Immature natural killer cell (primary cell): ENCODE measurements at regions not wholly inside any gene's neighbourhood (a gene's known extent, or its start where the extent isn't known, plus 50 kb on each side); places are given as distances from the start of the nearest gene placed in this dataset.

Source experiments
- DNase-seq, 3 donors: peaks; one replicate each; pipeline ENCODE4 v3.0.0; 2022; ENCODE audit warnings: mixed read lengths in 1 of 3
- H3K27ac Mint-ChIP-seq, 6 donors: one replicate each; pipeline ENCODE4 v1.8.0; 2020; ENCODE audit warnings: mixed read lengths in 6 of 6, mild to moderate bottlenecking in 5 of 6, inconsistent platforms in 4 of 6, moderate library complexity in 3 of 6
- H3K27me3 Mint-ChIP-seq, 3 donors: one replicate each; pipeline ENCODE4 v1.8.0; 2020 to 2021; ENCODE audit warnings: low read depth in 3 of 3, mild to moderate bottlenecking in 3 of 3, mixed read lengths in 3 of 3, moderate library complexity in 3 of 3, inconsistent platforms in 1 of 3
- H3K36me3 Mint-ChIP-seq, 3 donors: one replicate each; pipeline ENCODE4 v1.8.0; 2020; ENCODE audit warnings: mixed read lengths in 3 of 3, inconsistent platforms in 2 of 3, mild to moderate bottlenecking in 2 of 3
- H3K4me1 Mint-ChIP-seq, 2 donors: one replicate each; pipeline ENCODE4 v1.8.0; 2020; ENCODE audit warnings: inconsistent platforms in 2 of 2, mild to moderate bottlenecking in 2 of 2, mixed read lengths in 2 of 2, moderate library complexity in 1 of 2
- H3K4me3 Mint-ChIP-seq, 5 donors: one replicate each; pipeline ENCODE4 v1.8.0; 2020; ENCODE audit warnings: mild to moderate bottlenecking in 5 of 5, mixed read lengths in 5 of 5, inconsistent platforms in 3 of 5, moderate library complexity in 3 of 5
- H3K9me3 Mint-ChIP-seq, 6 donors: one replicate each; pipeline ENCODE4 v1.8.0; 2020; ENCODE audit warnings: mild to moderate bottlenecking in 6 of 6, mixed read lengths in 6 of 6, inconsistent platforms in 4 of 6, moderate library complexity in 3 of 6

GRCh38 chr7:46207931-46208634, 287.0 kb upstream of the IGFBP3 start:
- Mint-ChIP-seq H3K27me3 (peaks cover 2 to 4% (median 3%) of the 10 kb centered on the region in 3 donors), H3K9me3 (peaks cover 0 to 5% (median 3%) of the 10 kb centered on the region in 6 donors), H3K4me3 (no peak overlapping the region), H3K4me1 (no peaks in the 10 kb centered on the region), H3K27ac (no peak overlapping the region), H3K36me3 (no peaks in the 10 kb centered on the region)
- DNase-seq = no peak

- Mint-ChIP-seq H3K27me3 (peaks cover 2 to 3% (median 2%) of the 10 kb centered on the region in 3 donors), H3K4me3 (no peak overlapping the region)
Measured at GRCh38 chr7:46206476-46207060, 285.5 kb upstream of the IGFBP3 start.

GRCh38 chr7:46205478-46205877, 284.4 kb upstream of the IGFBP3 start:
- Mint-ChIP-seq H3K4me1 (no peaks in the 10 kb centered on the region), H3K27me3 (peaks cover 2 to 3% (median 2%) of the 10 kb centered on the region in 3 donors), H3K36me3 (no peaks in the 10 kb centered on the region), H3K9me3 (peaks cover 0 to 5% (median 3%) of the 10 kb centered on the region in 6 donors), H3K27ac (no peak overlapping the region), H3K4me3 (no peak overlapping the region)
- DNase-seq = no peak

More at GRCh38 chr7:46206476-46207060, 285.5 kb upstream of the IGFBP3 start:
- H3K4me1 Mint-ChIP-seq = no peaks in the 10 kb centered on the region
- DNase-seq = no peak
- no peaks in the 10 kb centered on the region for H3K36me3 Mint-ChIP-seq
- H3K27ac Mint-ChIP-seq = no peak overlapping the region
- H3K9me3 Mint-ChIP-seq = peaks cover 0 to 5% (median 3%) of the 10 kb centered on the region in 6 donors

- H3K27me3 Mint-ChIP-seq = peaks cover 2 to 3% (median 2%) of the 10 kb centered on the region in 3 donors
- no peaks in the 10 kb centered on the region for H3K4me1 Mint-ChIP-seq
- peaks cover 0 to 6% (median 3%) of the 10 kb centered on the region in 6 donors for H3K9me3 Mint-ChIP-seq
- no peak overlapping the region for H3K4me3 Mint-ChIP-seq
- no peaks in the 10 kb centered on the region for H3K36me3 Mint-ChIP-seq
- H3K27ac Mint-ChIP-seq = no peak overlapping the region
- no peak for DNase-seq
Measured at GRCh38 chr7:46203926-46204325, 282.9 kb upstream of the IGFBP3 start.

- no peaks in the 10 kb centered on the region for H3K4me1 Mint-ChIP-seq
- no peak for DNase-seq
- H3K36me3 Mint-ChIP-seq = no peaks in the 10 kb centered on the region
- peaks cover under 1 to 2% (median 1%) of the 10 kb centered on the region in 3 donors for H3K27me3 Mint-ChIP-seq
- H3K9me3 Mint-ChIP-seq = peaks cover 0 to 5% (median 4%) of the 10 kb centered on the region in 6 donors
- no peak overlapping the region for H3K4me3 Mint-ChIP-seq
- H3K27ac Mint-ChIP-seq = no peak overlapping the region
Measured at GRCh38 chr7:46202379-46202778, 281.3 kb upstream of the IGFBP3 start.

- peaks cover 0 to 2% (median 1%) of the 10 kb centered on the region in 3 donors for H3K27me3 Mint-ChIP-seq
- DNase-seq = no peak
- H3K4me1 Mint-ChIP-seq = no peaks in the 10 kb centered on the region
- H3K4me3 Mint-ChIP-seq = no peak overlapping the region
- H3K9me3 Mint-ChIP-seq = peaks cover 0 to 5% (median 4%) of the 10 kb centered on the region in 6 donors
- H3K36me3 Mint-ChIP-seq = no peaks in the 10 kb centered on the region
- H3K27ac Mint-ChIP-seq = no peak overlapping the region
Measured at GRCh38 chr7:46201961-46202360, 280.9 kb upstream of the IGFBP3 start.

- peaks cover 0 to 8% (median 1%) of the 10 kb centered on the region in 6 donors for H3K9me3 Mint-ChIP-seq
- no peak for DNase-seq
- peaks cover 0 to 2% (median 0%) of the 10 kb centered on the region in 3 donors for H3K27me3 Mint-ChIP-seq
- no peak overlapping the region for H3K27ac Mint-ChIP-seq
- no peaks in the 10 kb centered on the region for H3K4me1 Mint-ChIP-seq
- H3K36me3 Mint-ChIP-seq = no peaks in the 10 kb centered on the region
- no peak overlapping the region for H3K4me3 Mint-ChIP-seq
Measured at GRCh38 chr7:46198701-46199100, 277.6 kb upstream of the IGFBP3 start.

- Mint-ChIP-seq H3K27me3 (peaks cover 0 to 2% (median 0%) of the 10 kb centered on the region in 3 donors), H3K27ac (no peak overlapping the region), H3K9me3 (peaks cover 0 to 8% (median 1%) of the 10 kb centered on the region in 6 donors), H3K36me3 (no peaks in the 10 kb centered on the region), H3K4me3 (no peak overlapping the region), H3K4me1 (no peaks in the 10 kb centered on the region)
- DNase-seq = no peak
Measured at GRCh38 chr7:46197785-46198540, 276.9 kb upstream of the IGFBP3 start.

GRCh38 chr7:46195934-46196333, 274.9 kb upstream of the IGFBP3 start:
- peaks cover 0 to 14% (median 1%) of the 10 kb centered on the region in 6 donors for H3K9me3 Mint-ChIP-seq
- H3K4me3 Mint-ChIP-seq = no peak overlapping the region
- peaks cover 0 to 2% (median 0%) of the 10 kb centered on the region in 3 donors for H3K27me3 Mint-ChIP-seq
- DNase-seq = no peak
- no peak overlapping the region for H3K27ac Mint-ChIP-seq
- H3K36me3 Mint-ChIP-seq = no peaks in the 10 kb centered on the region
- no peaks in the 10 kb centered on the region for H3K4me1 Mint-ChIP-seq

GRCh38 chr7:46192271-46192670, 271.2 kb upstream of the IGFBP3 start:
- H3K4me1 Mint-ChIP-seq = no peaks in the 10 kb centered on the region
- no peak overlapping the region for H3K4me3 Mint-ChIP-seq
- no peak for DNase-seq
- H3K36me3 Mint-ChIP-seq = no peaks in the 10 kb centered on the region
- peaks cover 0 to 2% (median 0%) of the 10 kb centered on the region in 3 donors for H3K27me3 Mint-ChIP-seq
- H3K9me3 Mint-ChIP-seq = peaks cover 0 to 14% (median 0%) of the 10 kb centered on the region in 6 donors
- no peak overlapping the region for H3K27ac Mint-ChIP-seq

- no peaks in the 10 kb centered on the region for H3K4me1 Mint-ChIP-seq
- no peak overlapping the region for H3K27ac Mint-ChIP-seq
- peaks cover 0 to 14% (median 0%) of the 10 kb centered on the region in 6 donors for H3K9me3 Mint-ChIP-seq
- no peaks in the 10 kb centered on the region for H3K36me3 Mint-ChIP-seq
- peaks cover 0 to 2% (median 0%) of the 10 kb centered on the region in 3 donors for H3K27me3 Mint-ChIP-seq
- DNase-seq = no peak
- H3K4me3 Mint-ChIP-seq = no peak overlapping the region
Measured at GRCh38 chr7:46191776-46192175, 270.7 kb upstream of the IGFBP3 start.

- no peak overlapping the region for H3K27ac Mint-ChIP-seq
- H3K9me3 Mint-ChIP-seq = peaks cover 0 to 14% (median 0%) of the 10 kb centered on the region in 6 donors
- no peak for DNase-seq
- no peaks in the 10 kb centered on the region for H3K4me1 Mint-ChIP-seq
- H3K27me3 Mint-ChIP-seq = peaks cover 0 to 2% (median 0%) of the 10 kb centered on the region in 3 donors
- H3K4me3 Mint-ChIP-seq = no peak overlapping the region
- H3K36me3 Mint-ChIP-seq = no peaks in the 10 kb centered on the region
Measured at GRCh38 chr7:46191296-46191695, 270.2 kb upstream of the IGFBP3 start.

GRCh38 chr7:46189255-46189790, 268.3 kb upstream of the IGFBP3 start:
- Mint-ChIP-seq H3K4me1 (no peaks in the 10 kb centered on the region), H3K27me3 (no peaks in the 10 kb centered on the region), H3K36me3 (no peaks in the 10 kb centered on the region), H3K9me3 (peaks cover 0 to 8% (median under 1%) of the 10 kb centered on the region in 6 donors), H3K4me3 (no peak overlapping the region), H3K27ac (no peak overlapping the region)
- no peak for DNase-seq

- Mint-ChIP-seq H3K27ac (no peak overlapping the region), H3K27me3 (no peaks in the 10 kb centered on the region), H3K36me3 (no peaks in the 10 kb centered on the region), H3K4me1 (no peaks in the 10 kb centered on the region), H3K4me3 (no peak overlapping the region), H3K9me3 (peaks cover 0 to 5% (median 0%) of the 10 kb centered on the region in 6 donors)
- DNase-seq = no peak
Measured at GRCh38 chr7:46186131-46186530, 265.1 kb upstream of the IGFBP3 start.
